Activated naive CD8-positive, alpha-beta T cell treated with anti-CD3 and anti-CD28 coated beads for 36 hours (primary cell): ENCODE measurements at regions not wholly inside any gene's neighbourhood (a gene's known extent, or its start where the extent isn't known, plus 50 kb on each side); places are given as distances from the start of the nearest gene placed in this dataset.

Source experiments
- DNase-seq: peaks from one replicate; pipeline ENCODE4 v3.0.0; 2021
- H3K27ac Mint-ChIP-seq: one replicate; pipeline ENCODE4 v1.8.0; 2022; ENCODE audit warnings: mild to moderate bottlenecking, moderate library complexity, mixed read lengths
- H3K27me3 Mint-ChIP-seq: one replicate; pipeline ENCODE4 v1.8.0; 2022; ENCODE audit warnings: mild to moderate bottlenecking, mixed read lengths
- H3K36me3 Mint-ChIP-seq: one replicate; pipeline ENCODE4 v1.8.0; 2021; ENCODE audit warnings: mild to moderate bottlenecking, mixed read lengths
- H3K4me1 Mint-ChIP-seq: one replicate; pipeline ENCODE4 v1.8.0; 2021; ENCODE audit warnings: mixed read lengths
- H3K4me3 Mint-ChIP-seq: one replicate; pipeline ENCODE4 v1.8.0; 2022; ENCODE audit warnings: mild to moderate bottlenecking, moderate library complexity, mixed read lengths
- H3K9me3 Mint-ChIP-seq: one replicate; pipeline ENCODE4 v1.8.0; 2022; ENCODE audit warnings: mixed read lengths

DNA sequence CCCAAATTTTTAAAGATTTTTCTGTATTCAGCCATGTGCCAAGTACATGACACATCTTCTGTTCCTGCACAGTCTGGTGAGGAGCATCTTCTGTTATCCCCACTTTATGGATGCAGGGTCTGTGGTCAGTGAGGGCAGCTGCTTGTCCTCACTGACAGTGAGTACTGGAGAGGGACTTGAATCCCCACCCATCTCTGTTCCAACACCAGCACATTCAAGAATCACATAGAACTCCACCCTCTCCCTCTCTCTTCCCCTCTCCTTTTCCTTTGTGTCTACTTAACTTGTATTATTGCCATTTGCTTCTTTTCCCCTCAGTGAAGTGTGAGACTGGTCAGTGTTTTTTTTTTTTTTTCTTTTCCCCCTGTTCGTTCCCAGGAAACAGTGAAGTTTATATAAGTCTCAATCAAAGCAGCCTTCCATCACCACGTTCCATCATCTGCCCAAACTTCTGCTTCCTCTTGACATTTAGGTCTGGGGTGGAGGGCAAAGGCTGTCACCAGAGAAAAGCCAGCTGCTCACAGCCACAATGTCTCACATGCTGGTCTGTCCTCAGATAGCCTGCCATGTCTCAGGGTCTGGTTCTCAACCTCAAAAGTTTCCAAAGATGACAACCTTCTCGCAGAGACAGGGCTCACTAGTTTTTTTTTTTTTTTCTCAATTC lies 110.0 kb upstream of the SSTR4 start:
- H3K27ac Mint-ChIP-seq: no peak overlapping the region
- no peaks in the 10 kb centered on the region for H3K36me3 Mint-ChIP-seq
- peaks cover 3% of the 10 kb centered on the region for H3K4me1 Mint-ChIP-seq
- H3K9me3 Mint-ChIP-seq: no peaks in the 10 kb centered on the region
- H3K4me3 Mint-ChIP-seq: no peak overlapping the region
- DNase-seq: no peak
- peaks cover 6% of the 10 kb centered on the region for H3K27me3 Mint-ChIP-seq

GRCh38 chr20:22925613-22925983 lies 109.5 kb upstream of the SSTR4 start:
- Mint-ChIP-seq H3K9me3 (no peaks in the 10 kb centered on the region), H3K36me3 (no peaks in the 10 kb centered on the region), H3K27ac (no peak overlapping the region), H3K4me1 (peaks cover 3% of the 10 kb centered on the region), H3K4me3 (no peak overlapping the region), H3K27me3 (peaks cover 6% of the 10 kb centered on the region)
- no peak for DNase-seq

GRCh38 chr20:22927537-22927936 lies 107.6 kb upstream of the SSTR4 start:
- H3K4me1 Mint-ChIP-seq: no peaks in the 10 kb centered on the region
- no peak for DNase-seq
- H3K27me3 Mint-ChIP-seq: no peaks in the 10 kb centered on the region
- H3K9me3 Mint-ChIP-seq: no peaks in the 10 kb centered on the region
- H3K4me3 Mint-ChIP-seq: no peak overlapping the region
- no peaks in the 10 kb centered on the region for H3K36me3 Mint-ChIP-seq
- no peak overlapping the region for H3K27ac Mint-ChIP-seq

GRCh38 chr20:22928679-22929078 lies 106.4 kb upstream of the SSTR4 start:
- Mint-ChIP-seq H3K27ac (no peak overlapping the region), H3K36me3 (no peaks in the 10 kb centered on the region), H3K27me3 (no peaks in the 10 kb centered on the region), H3K4me3 (no peak overlapping the region), H3K9me3 (no peaks in the 10 kb centered on the region), H3K4me1 (no peaks in the 10 kb centered on the region)
- no peak for DNase-seq

DNA sequence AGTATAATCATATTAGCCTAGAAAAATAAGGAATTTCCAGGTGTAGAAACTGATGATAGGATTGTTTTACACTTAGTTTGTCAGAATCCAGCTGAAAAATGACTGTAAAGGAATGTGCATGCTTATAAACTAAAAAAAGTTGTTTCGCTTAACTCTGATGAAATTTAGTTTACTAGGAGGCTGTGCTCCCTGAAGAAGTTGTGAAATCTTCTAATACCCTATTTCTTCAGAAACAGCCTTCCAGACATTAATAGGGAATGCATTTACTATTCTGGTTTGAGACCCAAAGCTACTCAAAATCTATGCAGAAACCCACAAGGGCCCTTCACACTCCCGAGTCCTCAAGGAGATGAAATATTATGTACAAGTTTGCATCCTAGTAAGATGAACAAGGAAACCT lies 105.5 kb upstream of the SSTR4 start:
- Mint-ChIP-seq H3K4me3 (no peak overlapping the region), H3K9me3 (no peaks in the 10 kb centered on the region), H3K27ac (no peak overlapping the region), H3K36me3 (no peaks in the 10 kb centered on the region), H3K27me3 (no peaks in the 10 kb centered on the region), H3K4me1 (no peaks in the 10 kb centered on the region)
- no peak for DNase-seq

- Mint-ChIP-seq H3K36me3 (no peaks in the 10 kb centered on the region), H3K9me3 (peaks cover 2% of the 10 kb centered on the region), H3K27me3 (no peaks in the 10 kb centered on the region), H3K4me3 (no peak overlapping the region), H3K4me1 (no peaks in the 10 kb centered on the region), H3K27ac (no peak overlapping the region)
- no peak for DNase-seq
These were observed 103.2 kb upstream of the SSTR4 start for GRCh38 chr20:22931653-22932608.

DNA sequence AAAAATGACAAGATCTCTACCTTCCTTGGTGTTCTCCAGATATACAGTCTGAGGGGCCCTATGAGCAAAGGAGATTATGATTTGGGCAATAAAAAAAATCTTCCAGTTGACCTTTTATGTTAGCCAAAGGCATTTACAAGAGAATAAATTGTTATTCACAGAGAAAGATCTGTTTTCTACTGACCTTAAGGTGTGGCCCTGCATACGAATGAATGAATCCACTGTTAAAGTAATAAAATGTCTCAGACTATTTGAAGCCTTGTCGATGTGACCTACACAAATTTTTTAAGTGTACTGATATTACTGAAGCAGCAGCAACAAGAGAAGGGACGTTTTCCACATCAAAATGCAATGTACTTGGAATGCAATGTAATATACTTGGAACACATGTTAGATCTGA lies 95.9 kb upstream of the SSTR4 start:
- no peaks in the 10 kb centered on the region for H3K27me3 Mint-ChIP-seq
- H3K4me1 Mint-ChIP-seq: no peaks in the 10 kb centered on the region
- no peaks in the 10 kb centered on the region for H3K36me3 Mint-ChIP-seq
- H3K9me3 Mint-ChIP-seq: peaks cover 5% of the 10 kb centered on the region
- no peak overlapping the region for H3K27ac Mint-ChIP-seq
- DNase-seq: no peak
- H3K4me3 Mint-ChIP-seq: no peak overlapping the region

DNA sequence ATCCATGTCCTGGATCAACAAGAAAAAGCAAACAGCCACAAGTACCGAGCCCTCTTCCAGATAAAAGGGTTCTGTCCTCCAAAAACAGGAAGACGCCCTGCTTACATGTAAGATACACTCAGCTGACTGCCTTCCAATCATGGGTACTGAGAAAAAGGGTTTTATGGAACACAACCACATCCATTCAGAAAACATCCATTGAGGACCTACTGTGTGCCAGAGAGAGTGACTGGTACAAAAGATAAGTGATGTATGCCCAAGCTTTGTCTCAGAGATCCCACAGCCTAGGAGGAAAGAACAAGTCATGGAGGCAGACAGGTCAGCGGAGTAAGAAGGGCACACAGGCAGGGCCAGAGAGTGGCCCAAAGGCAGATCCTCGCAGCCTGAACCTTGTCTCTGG lies 94.8 kb upstream of the SSTR4 start:
- peaks cover 5% of the 10 kb centered on the region for H3K9me3 Mint-ChIP-seq
- H3K36me3 Mint-ChIP-seq: no peaks in the 10 kb centered on the region
- DNase-seq: no peak
- no peak overlapping the region for H3K4me3 Mint-ChIP-seq
- H3K4me1 Mint-ChIP-seq: no peaks in the 10 kb centered on the region
- no peak overlapping the region for H3K27ac Mint-ChIP-seq
- H3K27me3 Mint-ChIP-seq: no peaks in the 10 kb centered on the region

GRCh38 chr20:22941550-22941949 lies 93.6 kb upstream of the SSTR4 start:
- Mint-ChIP-seq H3K27ac (no peak overlapping the region), H3K4me1 (no peaks in the 10 kb centered on the region), H3K9me3 (peaks cover 5% of the 10 kb centered on the region)

GRCh38 chr20:22942742-22943141 lies 92.4 kb upstream of the SSTR4 start:
- no peak for DNase-seq
- Mint-ChIP-seq H3K4me3 (no peak overlapping the region), H3K36me3 (no peaks in the 10 kb centered on the region), H3K27me3 (no peaks in the 10 kb centered on the region), H3K27ac (no peak overlapping the region), H3K9me3 (no peaks in the 10 kb centered on the region), H3K4me1 (no peaks in the 10 kb centered on the region)

More at GRCh38 chr20:22941550-22941949, 93.6 kb upstream of the SSTR4 start:
- no peak for DNase-seq
- no peaks in the 10 kb centered on the region for H3K36me3 Mint-ChIP-seq
- H3K27me3 Mint-ChIP-seq: no peaks in the 10 kb centered on the region
- no peak overlapping the region for H3K4me3 Mint-ChIP-seq

DNA sequence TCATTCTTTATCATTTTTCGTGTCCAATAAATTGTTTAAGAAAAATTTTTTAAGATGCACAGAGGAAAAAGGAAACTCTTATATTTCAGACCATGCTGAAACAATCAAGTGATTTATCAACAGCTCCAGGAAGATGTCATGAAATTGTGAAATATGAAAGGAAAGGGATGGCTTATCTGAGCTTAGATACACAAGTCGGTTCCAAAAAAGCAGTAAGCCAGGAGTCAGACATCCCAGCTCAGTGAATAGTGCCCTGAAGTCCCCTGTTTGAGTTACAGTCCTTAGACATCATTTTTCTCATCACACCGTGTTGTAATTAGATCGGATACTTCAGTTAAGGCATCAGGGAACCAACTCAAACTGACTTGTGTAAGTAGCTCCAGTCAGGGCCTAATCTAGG lies 91.0 kb upstream of the SSTR4 start:
- Mint-ChIP-seq H3K36me3 (no peaks in the 10 kb centered on the region), H3K9me3 (no peaks in the 10 kb centered on the region), H3K4me3 (no peak overlapping the region), H3K27ac (no peak overlapping the region), H3K4me1 (no peaks in the 10 kb centered on the region), H3K27me3 (no peaks in the 10 kb centered on the region)
- no peak for DNase-seq

GRCh38 chr20:22944936-22945335 lies 90.2 kb upstream of the SSTR4 start:
- no peak overlapping the region for H3K4me3 Mint-ChIP-seq

GRCh38 chr20:22946596-22946995 lies 88.5 kb upstream of the SSTR4 start:
- Mint-ChIP-seq H3K4me3 (no peak overlapping the region), H3K27me3 (no peaks in the 10 kb centered on the region)

More at GRCh38 chr20:22944936-22945335, 90.2 kb upstream of the SSTR4 start:
- Mint-ChIP-seq H3K36me3 (no peaks in the 10 kb centered on the region), H3K27me3 (no peaks in the 10 kb centered on the region), H3K27ac (no peak overlapping the region), H3K9me3 (no peaks in the 10 kb centered on the region), H3K4me1 (no peaks in the 10 kb centered on the region)
- no peak for DNase-seq

DNA sequence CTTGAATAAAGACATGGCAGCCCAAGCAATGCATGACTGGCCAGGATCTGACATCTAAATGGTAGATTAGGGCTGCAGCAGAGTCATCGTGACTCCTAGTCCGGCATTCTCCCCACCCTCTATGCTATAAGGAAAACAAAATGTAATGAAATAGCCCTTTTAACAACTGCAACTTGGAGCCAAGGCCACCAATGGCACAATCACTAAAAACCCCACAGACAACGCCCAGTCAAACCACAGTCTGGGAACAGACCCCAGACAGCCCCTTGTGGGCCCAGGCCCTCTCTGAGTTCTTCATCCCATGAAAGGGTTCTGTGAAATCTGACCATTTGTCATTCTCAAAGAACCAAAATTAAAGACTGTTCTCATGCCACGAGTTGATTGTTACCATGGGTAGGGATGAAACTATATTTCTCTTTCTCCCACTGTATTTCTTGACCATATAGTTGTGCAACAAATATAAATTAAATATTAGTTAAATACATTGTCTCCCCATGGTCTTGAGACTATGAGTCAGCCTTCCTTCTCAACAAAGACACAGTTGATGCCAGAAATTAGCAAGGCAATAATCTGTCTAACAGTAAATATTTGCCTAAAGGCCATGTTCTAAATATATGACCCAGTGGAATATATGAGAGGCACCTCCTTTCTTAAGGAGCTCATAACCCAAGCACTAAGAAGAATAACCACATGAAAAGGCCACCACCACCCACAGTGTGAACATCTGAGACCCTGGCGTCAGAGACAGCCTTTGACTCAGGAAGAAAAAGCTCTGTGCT lies 85.6 kb upstream of the SSTR4 start:
- no peaks in the 10 kb centered on the region for H3K4me1 Mint-ChIP-seq
- no peaks in the 10 kb centered on the region for H3K27me3 Mint-ChIP-seq
- H3K9me3 Mint-ChIP-seq: no peaks in the 10 kb centered on the region
- no peaks in the 10 kb centered on the region for H3K36me3 Mint-ChIP-seq
- no peak overlapping the region for H3K4me3 Mint-ChIP-seq
- no peak overlapping the region for H3K27ac Mint-ChIP-seq
- DNase-seq: peak; percentile 1

More at GRCh38 chr20:22946596-22946995, 88.5 kb upstream of the SSTR4 start:
- no peak for DNase-seq
- no peaks in the 10 kb centered on the region for H3K9me3 Mint-ChIP-seq
- H3K4me1 Mint-ChIP-seq: no peaks in the 10 kb centered on the region
- no peaks in the 10 kb centered on the region for H3K36me3 Mint-ChIP-seq
- no peak overlapping the region for H3K27ac Mint-ChIP-seq

GRCh38 chr20:22951966-22952365 lies 83.1 kb upstream of the SSTR4 start:
- no peaks in the 10 kb centered on the region for H3K27me3 Mint-ChIP-seq
- H3K27ac Mint-ChIP-seq: no peak overlapping the region
- DNase-seq: no peak
- H3K4me3 Mint-ChIP-seq: no peak overlapping the region
- H3K36me3 Mint-ChIP-seq: no peaks in the 10 kb centered on the region
- no peaks in the 10 kb centered on the region for H3K4me1 Mint-ChIP-seq
- H3K9me3 Mint-ChIP-seq: no peaks in the 10 kb centered on the region
